ENCODE measurements at regions not wholly inside any gene's neighbourhood (a gene's known extent, or its start where the extent isn't known, plus 50 kb on each side); places are given as distances from the start of the nearest gene placed in this dataset.

DNA sequence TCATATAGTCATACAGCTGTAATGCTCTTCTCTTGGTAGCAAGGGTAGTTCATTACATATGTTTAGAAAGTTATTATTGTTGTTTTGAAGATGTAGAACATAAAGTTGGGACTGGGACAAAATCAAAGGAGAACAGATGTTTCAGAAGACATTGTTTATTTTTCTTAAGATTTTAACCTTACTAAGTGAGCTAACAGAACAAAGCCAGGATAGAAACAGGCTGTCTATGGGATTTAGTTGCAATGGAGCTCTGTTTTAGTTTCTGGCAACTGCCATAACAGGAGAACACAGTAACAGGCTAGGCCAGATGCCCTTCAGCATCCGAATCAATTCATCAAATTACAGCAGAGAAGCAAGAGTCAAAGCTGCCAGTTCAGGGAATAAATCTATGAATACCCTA is 382.4 kb downstream of the ARL4A start:
- Histone ChIP-seq H2AFZ (ENCODE audit: low read depth, low read length) (no peak overlapping the region), H3K79me2 (ENCODE audit: low read length) (no peaks in the 10 kb centered on the region), H3K36me3 (replicated peaks; ENCODE audit: low read depth, low read length) (no peaks in the 10 kb centered on the region), H3K4me1 (ENCODE audit: low read length) (no peaks in the 10 kb centered on the region), H3K4me2 (ENCODE audit: low read length) (no peak overlapping the region), H3K27ac (ENCODE audit: low read length) (no peak overlapping the region), H4K20me1 (ENCODE audit: insufficient read depth, low read length) (no peaks in the 10 kb centered on the region), H3K27me3 (ENCODE audit: low read depth, low read length) (no peaks in the 10 kb centered on the region), H3K4me3 (ENCODE audit: low read length) (no peak overlapping the region), H3K9ac (ENCODE audit: low read length) (no peak overlapping the region), H3K9me3 (ENCODE audit: insufficient read depth, low read length) (no peaks in the 10 kb centered on the region)
- TF ChIP-seq, protein P1, sequence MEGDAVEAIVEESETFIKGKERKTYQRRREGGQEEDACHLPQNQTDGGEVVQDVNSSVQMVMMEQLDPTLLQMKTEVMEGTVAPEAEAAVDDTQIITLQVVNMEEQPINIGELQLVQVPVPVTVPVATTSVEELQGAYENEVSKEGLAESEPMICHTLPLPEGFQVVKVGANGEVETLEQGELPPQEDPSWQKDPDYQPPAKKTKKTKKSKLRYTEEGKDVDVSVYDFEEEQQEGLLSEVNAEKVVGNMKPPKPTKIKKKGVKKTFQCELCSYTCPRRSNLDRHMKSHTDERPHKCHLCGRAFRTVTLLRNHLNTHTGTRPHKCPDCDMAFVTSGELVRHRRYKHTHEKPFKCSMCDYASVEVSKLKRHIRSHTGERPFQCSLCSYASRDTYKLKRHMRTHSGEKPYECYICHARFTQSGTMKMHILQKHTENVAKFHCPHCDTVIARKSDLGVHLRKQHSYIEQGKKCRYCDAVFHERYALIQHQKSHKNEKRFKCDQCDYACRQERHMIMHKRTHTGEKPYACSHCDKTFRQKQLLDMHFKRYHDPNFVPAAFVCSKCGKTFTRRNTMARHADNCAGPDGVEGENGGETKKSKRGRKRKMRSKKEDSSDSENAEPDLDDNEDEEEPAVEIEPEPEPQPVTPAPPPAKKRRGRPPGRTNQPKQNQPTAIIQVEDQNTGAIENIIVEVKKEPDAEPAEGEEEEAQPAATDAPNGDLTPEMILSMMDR (IDR thresholded peaks at IDR 0.05; ENCODE audit: low read depth, low read length), result no peak
- no peak for TF ChIP-seq EZH2phosphoT487 (IDR thresholded peaks at IDR 0.05; ENCODE audit: low read depth)

DNA sequence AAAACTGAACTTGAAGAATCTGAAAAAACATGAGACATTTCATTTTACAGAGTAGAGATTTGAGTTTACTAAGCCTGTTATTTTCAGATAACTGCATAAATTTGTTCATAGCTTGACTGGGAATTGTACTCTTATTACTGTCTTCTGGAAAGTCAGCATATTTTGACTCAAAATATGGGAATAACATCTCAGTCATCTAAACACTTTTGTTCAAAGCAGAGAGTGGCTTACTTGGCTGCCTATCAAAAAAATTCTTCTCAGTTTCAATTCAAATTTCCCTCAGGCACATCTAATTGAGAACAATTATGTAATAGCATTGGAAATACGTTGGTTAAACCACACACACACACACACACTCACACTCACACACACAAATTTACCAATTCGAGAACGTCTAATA is 384.6 kb downstream of the ARL4A start:
- Histone ChIP-seq H3K79me2 (ENCODE audit: low read length) (no peaks in the 10 kb centered on the region), H3K4me2 (ENCODE audit: low read length) (no peak overlapping the region), H3K4me3 (ENCODE audit: low read length) (no peak overlapping the region), H3K27me3 (ENCODE audit: low read depth, low read length) (no peaks in the 10 kb centered on the region), H3K27ac (ENCODE audit: low read length) (no peak overlapping the region), H4K20me1 (ENCODE audit: insufficient read depth, low read length) (no peaks in the 10 kb centered on the region), H3K9me3 (ENCODE audit: insufficient read depth, low read length) (no peaks in the 10 kb centered on the region), H3K4me1 (ENCODE audit: low read length) (no peaks in the 10 kb centered on the region), H3K36me3 (replicated peaks; ENCODE audit: low read depth, low read length) (no peaks in the 10 kb centered on the region), H2AFZ (ENCODE audit: low read depth, low read length) (no peak overlapping the region), H3K9ac (ENCODE audit: low read length) (no peak overlapping the region)
- no peak for TF ChIP-seq EZH2phosphoT487 (IDR thresholded peaks at IDR 0.05; ENCODE audit: low read depth)
- TF ChIP-seq, protein P1 (IDR thresholded peaks at IDR 0.05; ENCODE audit: low read depth, low read length), result no peak

- no peak overlapping the region for H3K4me2 ChIP-seq (ENCODE audit: low read length)
- no peaks in the 10 kb centered on the region for H3K27me3 ChIP-seq (ENCODE audit: low read depth, low read length)
- H3K36me3 ChIP-seq (replicated peaks; ENCODE audit: low read depth, low read length), result no peaks in the 10 kb centered on the region
- no peak overlapping the region for H3K9ac ChIP-seq (ENCODE audit: low read length)
- no peaks in the 10 kb centered on the region for H3K4me1 ChIP-seq (ENCODE audit: low read length)
- H3K27ac ChIP-seq (ENCODE audit: low read length), result no peak overlapping the region
- H3K79me2 ChIP-seq (ENCODE audit: low read length), result no peaks in the 10 kb centered on the region
- H2AFZ ChIP-seq (ENCODE audit: low read depth, low read length), result no peak overlapping the region
- no peak overlapping the region for H3K4me3 ChIP-seq (ENCODE audit: low read length)
- no peaks in the 10 kb centered on the region for H3K9me3 ChIP-seq (ENCODE audit: insufficient read depth, low read length)
- TF ChIP-seq EZH2phosphoT487 (IDR thresholded peaks at IDR 0.05; ENCODE audit: low read depth), result no peak
- TF ChIP-seq, protein P1 (IDR thresholded peaks at IDR 0.05; ENCODE audit: low read depth, low read length), result no peak
- no peaks in the 10 kb centered on the region for H4K20me1 ChIP-seq (ENCODE audit: insufficient read depth, low read length)
Observed at GRCh38 chr7:13077466-13077865, 390.0 kb downstream of the ARL4A start.

- no peaks in the 10 kb centered on the region for H3K36me3 ChIP-seq (replicated peaks; ENCODE audit: low read depth, low read length)
- TF ChIP-seq, protein P1 (IDR thresholded peaks at IDR 0.05; ENCODE audit: low read depth, low read length), result no peak
- no peak for TF ChIP-seq EZH2phosphoT487 (IDR thresholded peaks at IDR 0.05; ENCODE audit: low read depth)
Observed at GRCh38 chr7:13078105-13078504, 390.7 kb downstream of the ARL4A start.

More at GRCh38 chr7:13078105-13078504, 390.7 kb downstream of the ARL4A start:
- Histone ChIP-seq H4K20me1 (ENCODE audit: insufficient read depth, low read length) (no peaks in the 10 kb centered on the region), H3K79me2 (ENCODE audit: low read length) (no peaks in the 10 kb centered on the region), H3K9me3 (ENCODE audit: insufficient read depth, low read length) (no peaks in the 10 kb centered on the region), H3K4me3 (ENCODE audit: low read length) (no peak overlapping the region), H2AFZ (ENCODE audit: low read depth, low read length) (no peak overlapping the region), H3K4me1 (ENCODE audit: low read length) (no peaks in the 10 kb centered on the region), H3K4me2 (ENCODE audit: low read length) (no peak overlapping the region), H3K27ac (ENCODE audit: low read length) (no peak overlapping the region), H3K9ac (ENCODE audit: low read length) (no peak overlapping the region), H3K27me3 (ENCODE audit: low read depth, low read length) (no peaks in the 10 kb centered on the region)

Measured in OCI-LY3 (cell line).